ENCODE measurements at regions not wholly inside any gene's neighbourhood (a gene's known extent, or its start where the extent isn't known, plus 50 kb on each side); places are given as distances from the start of the nearest gene placed in this dataset.

- no peaks in the 10 kb centered on the region for H3K9me3 ChIP-seq (ENCODE audit: control insufficient read depth in 2 of 2, low read length in 2 of 2)
- no peak overlapping the region for H3K4me3 ChIP-seq (ENCODE audit: low read depth, low read length)
- H3K27me3 Mint-ChIP-seq, result peaks cover 12% of the 10 kb centered on the region
- H3K4me1 Mint-ChIP-seq, result no peaks in the 10 kb centered on the region
- peaks cover 4 to 11% (median 8%) of the 10 kb centered on the region in 7 donors for H3K9me3 Mint-ChIP-seq
- no peak overlapping the region for H3K4me3 Mint-ChIP-seq
- H3K36me3 ChIP-seq (ENCODE audit: control insufficient read depth, insufficient read depth, low read length), result no peaks in the 10 kb centered on the region
- no peaks in the 10 kb centered on the region for H3K4me1 ChIP-seq (ENCODE audit: control insufficient read depth, insufficient read depth, low read length, poor library complexity, severe bottlenecking)
- no peak for DNase-seq
- H3K36me3 Mint-ChIP-seq, result peaks cover 9% of the 10 kb centered on the region
- H3K27ac ChIP-seq (ENCODE audit: insufficient read depth, low read length, poor library complexity, severe bottlenecking), result no peak overlapping the region
- ATAC-seq (ENCODE audit: low read depth in 2 of 2), result no peak
- no peak overlapping the region for H3K27ac Mint-ChIP-seq
- no peaks in the 10 kb centered on the region for H3K27me3 ChIP-seq (ENCODE audit: control insufficient read depth, insufficient read depth, low read length)
These were observed 122.4 kb upstream of the PGRMC2 start for GRCh38 chr4:128410037-128410436.

DNA sequence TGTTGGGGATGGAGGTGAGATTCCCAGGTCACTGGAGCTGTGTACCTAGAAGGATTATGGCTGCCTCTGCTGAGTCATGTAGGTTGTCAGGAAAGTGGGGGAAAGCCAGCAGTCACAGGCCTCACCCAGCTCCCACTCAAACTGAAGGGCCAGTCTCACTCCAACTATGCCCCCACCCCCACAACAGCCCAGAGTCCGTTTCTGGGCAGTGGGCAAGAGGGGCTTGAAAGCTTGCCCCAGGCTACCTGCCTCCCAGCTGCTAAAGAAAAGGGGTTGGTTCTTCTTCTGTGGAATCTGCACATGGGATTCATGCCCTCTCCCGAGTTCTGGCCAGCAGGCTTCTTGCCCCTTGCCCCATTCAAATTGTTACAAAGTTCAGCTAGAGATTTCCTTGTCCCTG, 116.0 kb upstream of the PGRMC2 start:
- H3K4me1 Mint-ChIP-seq, result no peaks in the 10 kb centered on the region

DNA sequence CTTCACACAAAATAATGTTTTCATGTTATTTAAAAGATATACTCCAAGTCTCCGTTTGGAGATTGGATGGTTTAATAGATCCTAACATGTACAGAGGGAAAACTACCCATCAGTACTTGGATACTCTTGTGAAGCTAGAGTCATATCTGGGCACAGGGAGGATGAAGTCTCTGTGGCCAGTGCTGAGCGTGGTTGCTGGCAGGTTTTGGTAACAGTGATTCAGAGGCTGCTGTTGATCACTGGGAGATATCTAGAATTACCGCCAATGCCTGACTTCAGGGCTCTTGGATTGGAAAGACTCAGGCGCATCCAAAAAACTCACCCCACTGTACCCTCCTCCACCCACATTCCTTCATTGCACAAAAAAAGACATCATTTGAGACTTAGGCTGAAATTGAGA, 107.2 kb upstream of the PGRMC2 start:
- Mint-ChIP-seq H3K36me3 (no peaks in the 10 kb centered on the region), H3K4me1 (no peaks in the 10 kb centered on the region), H3K27me3 (no peaks in the 10 kb centered on the region), H3K4me3 (no peak overlapping the region), H3K9me3 (peaks cover 0 to 9% (median 0%) of the 10 kb centered on the region in 7 donors), H3K27ac (no peak overlapping the region)
- Histone ChIP-seq H3K27me3 (ENCODE audit: control insufficient read depth, insufficient read depth, low read length) (no peaks in the 10 kb centered on the region), H3K4me1 (ENCODE audit: control insufficient read depth, insufficient read depth, low read length, poor library complexity, severe bottlenecking) (no peaks in the 10 kb centered on the region), H3K27ac (ENCODE audit: insufficient read depth, low read length, poor library complexity, severe bottlenecking) (no peak overlapping the region), H3K9me3 (ENCODE audit: control insufficient read depth in 2 of 2, low read length in 2 of 2) (no peaks in the 10 kb centered on the region), H3K36me3 (ENCODE audit: control insufficient read depth, insufficient read depth, low read length) (no peaks in the 10 kb centered on the region), H3K4me3 (ENCODE audit: low read depth, low read length) (no peak overlapping the region)
- ATAC-seq (ENCODE audit: low read depth in 2 of 2) (no peak), DNase-seq (no peak)

More for the DNA sequence above, 116.0 kb upstream of the PGRMC2 start:
- Histone ChIP-seq H3K4me3 (ENCODE audit: low read depth, low read length) (no peak overlapping the region), H3K27me3 (ENCODE audit: control insufficient read depth, insufficient read depth, low read length) (no peaks in the 10 kb centered on the region), H3K27ac (ENCODE audit: insufficient read depth, low read length, poor library complexity, severe bottlenecking) (no peak overlapping the region), H3K4me1 (ENCODE audit: control insufficient read depth, insufficient read depth, low read length, poor library complexity, severe bottlenecking) (no peaks in the 10 kb centered on the region), H3K36me3 (ENCODE audit: control insufficient read depth, insufficient read depth, low read length) (no peaks in the 10 kb centered on the region), H3K9me3 (ENCODE audit: control insufficient read depth in 2 of 2, low read length in 2 of 2) (no peaks in the 10 kb centered on the region)
- no peak for DNase-seq
- Mint-ChIP-seq H3K9me3 (peaks cover 3 to 22% (median 7%) of the 10 kb centered on the region in 7 donors), H3K36me3 (peaks cover 11% of the 10 kb centered on the region), H3K27ac (no peak overlapping the region), H3K4me3 (no peak overlapping the region), H3K27me3 (no peaks in the 10 kb centered on the region)
- ATAC-seq (ENCODE audit: low read depth in 2 of 2), result no peak

DNA sequence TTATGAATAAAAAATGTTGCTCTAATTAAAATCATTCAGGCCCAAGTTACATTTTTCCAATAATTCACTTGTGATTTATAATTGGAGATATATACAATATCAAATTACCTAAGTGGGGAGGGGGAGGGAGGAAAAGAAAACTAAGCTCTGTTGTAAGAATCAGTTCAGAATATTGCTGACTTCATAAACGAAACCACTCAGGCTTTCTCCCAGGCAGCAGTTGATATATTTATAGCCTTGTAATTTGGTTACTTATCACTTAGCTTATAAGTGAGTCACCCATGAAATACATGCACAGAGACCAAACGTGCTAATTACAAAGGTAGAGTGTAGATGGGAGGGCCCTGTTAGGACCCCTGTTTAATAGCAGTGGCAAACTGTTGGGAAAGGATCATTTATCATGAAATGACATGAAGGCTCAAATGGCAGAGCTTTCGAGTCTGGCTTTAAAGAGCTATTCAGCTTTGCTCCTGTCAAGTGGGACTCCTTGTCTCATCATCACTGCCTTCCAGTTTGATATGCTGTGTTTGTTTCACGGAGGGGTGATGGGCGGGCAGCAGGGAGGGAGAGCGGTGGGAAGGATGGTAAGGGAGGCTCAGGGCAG, 105.6 kb upstream of the PGRMC2 start:
- H3K27ac ChIP-seq (ENCODE audit: insufficient read depth, low read length, poor library complexity, severe bottlenecking), result no peak overlapping the region
- Mint-ChIP-seq H3K36me3 (no peaks in the 10 kb centered on the region), H3K9me3 (peaks cover 0 to 5% (median 0%) of the 10 kb centered on the region in 7 donors), H3K4me3 (no peak overlapping the region), H3K4me1 (no peaks in the 10 kb centered on the region), H3K27me3 (peaks cover 7% of the 10 kb centered on the region), H3K27ac (no peak overlapping the region)
- no peaks in the 10 kb centered on the region for H3K27me3 ChIP-seq (ENCODE audit: control insufficient read depth, insufficient read depth, low read length)
- H3K4me1 ChIP-seq (ENCODE audit: control insufficient read depth, insufficient read depth, low read length, poor library complexity, severe bottlenecking), result no peaks in the 10 kb centered on the region
- no peaks in the 10 kb centered on the region for H3K9me3 ChIP-seq (ENCODE audit: control insufficient read depth in 2 of 2, low read length in 2 of 2)
- ATAC-seq (ENCODE audit: low read depth in 2 of 2) (no peak), DNase-seq (no peak)
- H3K36me3 ChIP-seq (ENCODE audit: control insufficient read depth, insufficient read depth, low read length), result no peaks in the 10 kb centered on the region
- no peak overlapping the region for H3K4me3 ChIP-seq (ENCODE audit: low read depth, low read length)

- H3K4me3 ChIP-seq (ENCODE audit: low read depth, low read length), result no peak overlapping the region
- no peaks in the 10 kb centered on the region for H3K36me3 Mint-ChIP-seq
These were observed 102.9 kb upstream of the PGRMC2 start for GRCh38 chr4:128390475-128390996.

GRCh38 chr4:128388796-128389195, 101.2 kb upstream of the PGRMC2 start:
- H3K4me3 ChIP-seq (ENCODE audit: low read depth, low read length), result no peak overlapping the region
- no peaks in the 10 kb centered on the region for H3K36me3 ChIP-seq (ENCODE audit: control insufficient read depth, insufficient read depth, low read length)
- Mint-ChIP-seq H3K9me3 (peaks cover 0 to 4% (median 0%) of the 10 kb centered on the region in 7 donors), H3K4me1 (no peaks in the 10 kb centered on the region), H3K27ac (no peak overlapping the region), H3K27me3 (peaks cover 8% of the 10 kb centered on the region), H3K36me3 (no peaks in the 10 kb centered on the region), H3K4me3 (no peak overlapping the region)
- DNase-seq (no peak), ATAC-seq (ENCODE audit: low read depth in 2 of 2) (no peak)
- H3K4me1 ChIP-seq (ENCODE audit: control insufficient read depth, insufficient read depth, low read length, poor library complexity, severe bottlenecking), result no peaks in the 10 kb centered on the region
- no peaks in the 10 kb centered on the region for H3K9me3 ChIP-seq (ENCODE audit: control insufficient read depth in 2 of 2, low read length in 2 of 2)
- H3K27ac ChIP-seq (ENCODE audit: insufficient read depth, low read length, poor library complexity, severe bottlenecking), result no peak overlapping the region
- no peaks in the 10 kb centered on the region for H3K27me3 ChIP-seq (ENCODE audit: control insufficient read depth, insufficient read depth, low read length)

More at GRCh38 chr4:128390475-128390996, 102.9 kb upstream of the PGRMC2 start:
- Mint-ChIP-seq H3K9me3 (peaks cover 0 to 1% (median 0%) of the 10 kb centered on the region in 7 donors), H3K27ac (no peak overlapping the region), H3K27me3 (peaks cover 8% of the 10 kb centered on the region), H3K4me1 (no peaks in the 10 kb centered on the region), H3K4me3 (no peak overlapping the region)
- no peaks in the 10 kb centered on the region for H3K4me1 ChIP-seq (ENCODE audit: control insufficient read depth, insufficient read depth, low read length, poor library complexity, severe bottlenecking)
- H3K27ac ChIP-seq (ENCODE audit: insufficient read depth, low read length, poor library complexity, severe bottlenecking), result no peak overlapping the region
- no peak for DNase-seq
- H3K36me3 ChIP-seq (ENCODE audit: control insufficient read depth, insufficient read depth, low read length), result no peaks in the 10 kb centered on the region
- H3K27me3 ChIP-seq (ENCODE audit: control insufficient read depth, insufficient read depth, low read length), result no peaks in the 10 kb centered on the region
- no peaks in the 10 kb centered on the region for H3K9me3 ChIP-seq (ENCODE audit: control insufficient read depth in 2 of 2, low read length in 2 of 2)
- no peak for ATAC-seq (ENCODE audit: low read depth in 2 of 2)

DNA sequence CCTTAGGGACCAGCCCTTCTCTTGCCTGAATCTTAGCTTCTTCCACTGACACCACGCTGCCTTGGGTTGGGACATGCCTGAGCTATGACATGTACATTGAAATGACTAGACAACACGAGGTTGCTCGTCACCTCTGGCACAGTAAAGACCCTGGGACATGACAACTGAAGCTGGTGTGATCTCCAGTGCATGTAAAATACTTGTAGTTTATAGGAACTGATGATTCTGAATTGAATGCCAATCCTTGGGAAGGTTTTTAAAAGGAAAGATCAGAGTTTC, 100.7 kb upstream of the PGRMC2 start:
- ATAC-seq (ENCODE audit: low read depth in 2 of 2), result no peak
- no peaks in the 10 kb centered on the region for H3K4me1 Mint-ChIP-seq
- no peaks in the 10 kb centered on the region for H3K4me1 ChIP-seq (ENCODE audit: control insufficient read depth, insufficient read depth, low read length, poor library complexity, severe bottlenecking)
- no peak overlapping the region for H3K4me3 ChIP-seq (ENCODE audit: low read depth, low read length)
- H3K27ac ChIP-seq (ENCODE audit: insufficient read depth, low read length, poor library complexity, severe bottlenecking), result no peak overlapping the region
- peaks cover 0 to 4% (median 0%) of the 10 kb centered on the region in 7 donors for H3K9me3 Mint-ChIP-seq
- no peaks in the 10 kb centered on the region for H3K9me3 ChIP-seq (ENCODE audit: control insufficient read depth in 2 of 2, low read length in 2 of 2)
- no peak overlapping the region for H3K27ac Mint-ChIP-seq
- no peaks in the 10 kb centered on the region for H3K27me3 ChIP-seq (ENCODE audit: control insufficient read depth, insufficient read depth, low read length)
- no peaks in the 10 kb centered on the region for H3K36me3 Mint-ChIP-seq
- no peak overlapping the region for H3K4me3 Mint-ChIP-seq
- H3K36me3 ChIP-seq (ENCODE audit: control insufficient read depth, insufficient read depth, low read length), result no peaks in the 10 kb centered on the region
- H3K27me3 Mint-ChIP-seq, result peaks cover 8% of the 10 kb centered on the region
- DNase-seq, result no peak

DNA sequence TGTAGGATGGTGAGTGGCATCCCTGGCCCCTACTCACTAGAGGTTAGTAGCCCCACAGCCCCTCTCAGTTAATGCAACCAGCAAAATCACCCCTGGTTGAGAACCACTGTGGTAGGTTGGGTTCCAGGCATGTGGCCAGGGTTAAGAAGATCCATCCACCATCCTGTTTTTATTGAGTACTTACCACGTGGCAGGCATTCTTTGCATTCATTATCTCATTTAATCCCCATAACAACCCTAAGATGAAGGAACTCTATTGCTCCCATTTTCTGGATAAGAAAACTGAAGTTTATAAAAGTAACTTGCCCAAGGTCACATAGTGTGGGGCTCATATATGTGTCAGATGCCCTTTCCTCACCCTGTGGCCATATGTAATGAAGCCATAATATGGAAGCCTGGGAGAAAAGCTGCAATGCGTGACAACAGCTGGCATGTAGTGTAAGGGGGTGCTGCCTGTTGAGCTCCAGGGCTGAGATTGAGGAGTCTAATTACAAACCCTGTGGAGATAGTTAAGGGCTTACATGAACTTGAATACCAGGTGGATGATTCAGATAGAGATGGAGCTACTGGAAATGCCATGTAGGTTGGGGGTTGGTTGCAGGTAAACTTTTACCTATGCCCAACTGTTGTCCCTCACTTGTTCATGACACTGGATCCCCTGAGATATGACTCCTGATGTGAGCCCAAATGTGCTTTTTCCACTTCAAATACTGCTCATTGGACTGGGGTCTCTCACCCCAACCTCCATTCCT, 100.2 kb upstream of the PGRMC2 start:
- no peaks in the 10 kb centered on the region for H3K4me1 ChIP-seq (ENCODE audit: control insufficient read depth, insufficient read depth, low read length, poor library complexity, severe bottlenecking)
- no peaks in the 10 kb centered on the region for H3K36me3 ChIP-seq (ENCODE audit: control insufficient read depth, insufficient read depth, low read length)
- H3K27ac ChIP-seq (ENCODE audit: insufficient read depth, low read length, poor library complexity, severe bottlenecking), result no peak overlapping the region
- H3K9me3 ChIP-seq (ENCODE audit: control insufficient read depth in 2 of 2, low read length in 2 of 2), result no peaks in the 10 kb centered on the region
- H3K4me1 Mint-ChIP-seq, result no peaks in the 10 kb centered on the region
- ATAC-seq (ENCODE audit: low read depth in 2 of 2), result no peak
- no peaks in the 10 kb centered on the region for H3K27me3 ChIP-seq (ENCODE audit: control insufficient read depth, insufficient read depth, low read length)
- H3K27ac Mint-ChIP-seq, result no peak overlapping the region
- no peak overlapping the region for H3K4me3 ChIP-seq (ENCODE audit: low read depth, low read length)
- no peaks in the 10 kb centered on the region for H3K36me3 Mint-ChIP-seq
- H3K4me3 Mint-ChIP-seq, result no peak overlapping the region
- H3K27me3 Mint-ChIP-seq, result peaks cover 8% of the 10 kb centered on the region
- DNase-seq, result no peak
- H3K9me3 Mint-ChIP-seq, result peaks cover 0 to 4% (median 0%) of the 10 kb centered on the region in 7 donors

Measured in CD4-positive, CD25-positive, alpha-beta regulatory T cell (primary cell).